ENCODE measurements at regions not wholly inside any gene's neighbourhood (a gene's known extent, or its start where the extent isn't known, plus 50 kb on each side); places are given as distances from the start of the nearest gene placed in this dataset.

GRCh38 chr9:61673664-61674381 lies 484.0 kb downstream of the SPATA31A7 start:
- TF ChIP-seq CTCF (IDR thresholded peaks at IDR 0.05; ENCODE audit: low read length, missing control alignments) = no peak
- no peak for DNase-seq (ENCODE audit: low read depth)

GRCh38 chr9:61674465-61674864 lies 484.6 kb downstream of the SPATA31A7 start:
- no peak for DNase-seq (ENCODE audit: low read depth)
- no peak overlapping the region for H3K4me3 ChIP-seq (replicated peaks; ENCODE audit: low read depth, low read length)
- TF ChIP-seq CTCF (IDR thresholded peaks at IDR 0.05; ENCODE audit: low read length, missing control alignments) = no peak

More at GRCh38 chr9:61673664-61674381, 484.0 kb downstream of the SPATA31A7 start:
- no peak overlapping the region for H3K4me3 ChIP-seq (replicated peaks; ENCODE audit: low read depth, low read length)

- H3K4me3 ChIP-seq (replicated peaks; ENCODE audit: low read depth, low read length) = no peak overlapping the region
- TF ChIP-seq CTCF (IDR thresholded peaks at IDR 0.05; ENCODE audit: low read length, missing control alignments) = no peak
- DNase-seq (ENCODE audit: low read depth) = no peak
Observed at GRCh38 chr9:61674882-61675281, 485.0 kb downstream of the SPATA31A7 start.
